HepG2 (cell line): ENCODE measurements at regions not wholly inside any gene's neighbourhood (a gene's known extent, or its start where the extent isn't known, plus 50 kb on each side); places are given as distances from the start of the nearest gene placed in this dataset.

ENCODE experiments used
- ADNP ChIP-seq: sonication (generic); formaldehyde crosslinking; IDR thresholded peaks from 2 replicates; pipeline ENCODE4 v1.4.0; 2020; ENCODE audit warnings: missing genetic modification reagents
- ARHGAP35 ChIP-seq: sonication (generic); formaldehyde crosslinking; IDR thresholded peaks from 2 replicates; pipeline ENCODE4 v1.9.0; 2022; ENCODE audit warnings: mild to moderate bottlenecking, inconsistent platforms, moderate library complexity, missing genetic modification reagents, borderline replicate concordance
- GFI1 ChIP-seq: sonication (generic); formaldehyde crosslinking; IDR thresholded peaks from 2 replicates; pipeline ENCODE4 v1.5.0; 2020; ENCODE audit warnings: missing genetic modification reagents, mild to moderate bottlenecking, borderline replicate concordance
- KDM4B ChIP-seq: sonication (generic); formaldehyde crosslinking; IDR thresholded peaks from 2 replicates; pipeline ENCODE4 v1.4.0; 2020; ENCODE audit warnings: missing genetic modification reagents
- MATR3 ChIP-seq: sonication (generic); formaldehyde crosslinking; IDR thresholded peaks from 2 replicates; pipeline ENCODE4 v1.4.0; 2020; ENCODE audit warnings: missing genetic modification reagents
- NR2F6 ChIP-seq, 2 experiments: IDR thresholded peaks; 2 replicates each; pipeline ENCODE4 v1.6.1; 2016; ENCODE audit warnings: antibody characterized with exemption in 1 of 2, mild to moderate bottlenecking in 1 of 2
- RELA ChIP-seq: sonication (generic); formaldehyde crosslinking; IDR thresholded peaks from 2 replicates; pipeline ENCODE4 v1.4.0; 2020; ENCODE audit warnings: missing genetic modification reagents
- STAT6 ChIP-seq: sonication (generic); formaldehyde crosslinking; IDR thresholded peaks from 2 replicates; pipeline ENCODE4 v1.4.0; 2020; ENCODE audit warnings: missing genetic modification reagents, mild to moderate bottlenecking, borderline replicate concordance
- TFAP4 ChIP-seq: sonication (generic); IDR thresholded peaks from 2 replicates; pipeline ENCODE4 v1.6.1; 2016; ENCODE audit warnings: low read depth, borderline replicate concordance
- THAP8 ChIP-seq: sonication (generic); formaldehyde crosslinking; IDR thresholded peaks from 2 replicates; pipeline ENCODE4 v1.5.1; 2020; ENCODE audit warnings: missing genetic modification reagents, mild to moderate bottlenecking, borderline replicate concordance
- WIZ ChIP-seq: sonication (generic); formaldehyde crosslinking; IDR thresholded peaks from 2 replicates; pipeline ENCODE4 v1.5.1; 2020; ENCODE audit warnings: mild to moderate bottlenecking, missing genetic modification reagents
- ZBTB14 ChIP-seq: sonication (generic); formaldehyde crosslinking; IDR thresholded peaks from 2 replicates; pipeline ENCODE4 v1.4.0; 2020; ENCODE audit warnings: missing genetic modification reagents
- ZHX2 ChIP-seq, 2 experiments: sonication (generic) in 1 of 2; formaldehyde crosslinking in 1 of 2; IDR thresholded peaks; 2 replicates each; pipeline versions ENCODE4 v1.6.1 to v1.9.0; 2014 to 2022; ENCODE audit warnings: antibody characterized with exemption in 1 of 2, borderline replicate concordance in 1 of 2, inconsistent platforms in 1 of 2, low read depth in 1 of 2, missing genetic modification reagents in 1 of 2
- ZNF264 ChIP-seq: sonication (generic); formaldehyde crosslinking; IDR thresholded peaks from 2 replicates; pipeline ENCODE4 v1.4.0; 2020; ENCODE audit warnings: missing genetic modification reagents
- ZNF343 ChIP-seq: sonication (generic); formaldehyde crosslinking; IDR thresholded peaks from 2 replicates; pipeline ENCODE4 v1.4.0; 2020; ENCODE audit warnings: mild to moderate bottlenecking, missing genetic modification reagents
- ZNF496 ChIP-seq: sonication (generic); formaldehyde crosslinking; IDR thresholded peaks from 2 replicates; pipeline ENCODE4 v1.8.1; 2023; ENCODE audit warnings: mild to moderate bottlenecking, moderate library complexity, missing genetic modification reagents; ENCODE audit not compliant: insufficient replicate concordance
- ZNF576 ChIP-seq: sonication (generic); formaldehyde crosslinking; IDR thresholded peaks from 2 replicates; pipeline ENCODE4 v1.4.0; 2020; ENCODE audit warnings: mild to moderate bottlenecking, missing genetic modification reagents

GRCh38 chr7:80385508-80385907 lies 126.4 kb downstream of the GNAT3 start (continued):
- TF ChIP-seq ZHX2 (IDR thresholded peaks at IDR 0.05; ENCODE audit: low read depth) = no peak
- TF ChIP-seq ZHX2 (CRISPR knock-in tag; IDR thresholded peaks at IDR 0.05; ENCODE audit: borderline replicate concordance) = no peak
- no peak for TF ChIP-seq THAP8
- no peak for TF ChIP-seq ZNF343 (CRISPR knock-in tag)
- TF ChIP-seq ZBTB14 (CRISPR knock-in tag) = no peak
- TF ChIP-seq ADNP (CRISPR knock-in tag) = no peak
- no peak for TF ChIP-seq MATR3
- no peak for TF ChIP-seq STAT6 (CRISPR knock-in tag)
- TF ChIP-seq ZNF264 (CRISPR knock-in tag) = no peak
- no peak for TF ChIP-seq RELA
- no peak for TF ChIP-seq ZNF576 (CRISPR knock-in tag)
- peak; percentile 69 for TF ChIP-seq GFI1 (CRISPR knock-in tag)
- TF ChIP-seq NR2F6 (IDR thresholded peaks at IDR 0.05) = no peak
- TF ChIP-seq NR2F6 (CRISPR knock-in tag; IDR thresholded peaks at IDR 0.05) = 0 out of 2 replicates have a peak, but pooled peaks have one; percentile 12
- no peak for TF ChIP-seq WIZ (CRISPR knock-in tag)
- TF ChIP-seq ARHGAP35 (CRISPR knock-in tag) = no peak
- no peak for TF ChIP-seq KDM4B (CRISPR knock-in tag)
- TF ChIP-seq ZNF496 = no peak
- no peak for TF ChIP-seq TFAP4
